Mesothelial cell of epicardium (in vitro differentiated cells): ENCODE measurements at regions not wholly inside any gene's neighbourhood (a gene's known extent, or its start where the extent isn't known, plus 50 kb on each side); places are given as distances from the start of the nearest gene placed in this dataset.
"Not testable (repeated sequence)": the region's sequence is repeated elsewhere in the genome, so short reads cannot be mapped to it uniquely, and the experiment has no call there.

ENCODE experiments used
- DNase-seq, 2 experiments: peaks; one replicate each; pipeline ENCODE4 v3.0.0; 2021; ENCODE audit warnings: low spot score in 2 of 2; ENCODE audit not compliant: unreplicated experiment in 2 of 2
- H3K27ac Mint-ChIP-seq: 2 replicates; pipeline ENCODE4 v1.8.0; 2021; ENCODE audit warnings: mixed read lengths
- H3K27me3 Mint-ChIP-seq: 2 replicates; pipeline ENCODE4 v1.8.0; 2021; ENCODE audit warnings: low read depth, mixed read lengths
- H3K36me3 Mint-ChIP-seq: 2 replicates; pipeline ENCODE4 v1.8.0; 2021; ENCODE audit warnings: mixed read lengths
- H3K4me1 Mint-ChIP-seq: 2 replicates; pipeline ENCODE4 v1.8.0; 2021; ENCODE audit warnings: mixed read lengths
- H3K4me3 Mint-ChIP-seq: 2 replicates; pipeline ENCODE4 v1.8.0; 2021; ENCODE audit warnings: mild to moderate bottlenecking, moderate library complexity, mixed read lengths
- H3K9me3 Mint-ChIP-seq: 2 replicates; pipeline ENCODE4 v1.8.0; 2021; ENCODE audit warnings: mixed read lengths
- TF ChIP-seq, protein P1 (sequence below): fragments of 200-600 bp; sonication (generic); IDR thresholded peaks from one replicate; pipeline ENCODE4 v1.5.0; 2021; ENCODE audit warnings: antibody characterized with exemption; ENCODE audit not compliant: unreplicated experiment

- DNase-seq = no peak
- H3K27me3 Mint-ChIP-seq = no peaks in the 10 kb centered on the region
- no peaks in the 10 kb centered on the region for H3K36me3 Mint-ChIP-seq
- TF ChIP-seq, protein P1, sequence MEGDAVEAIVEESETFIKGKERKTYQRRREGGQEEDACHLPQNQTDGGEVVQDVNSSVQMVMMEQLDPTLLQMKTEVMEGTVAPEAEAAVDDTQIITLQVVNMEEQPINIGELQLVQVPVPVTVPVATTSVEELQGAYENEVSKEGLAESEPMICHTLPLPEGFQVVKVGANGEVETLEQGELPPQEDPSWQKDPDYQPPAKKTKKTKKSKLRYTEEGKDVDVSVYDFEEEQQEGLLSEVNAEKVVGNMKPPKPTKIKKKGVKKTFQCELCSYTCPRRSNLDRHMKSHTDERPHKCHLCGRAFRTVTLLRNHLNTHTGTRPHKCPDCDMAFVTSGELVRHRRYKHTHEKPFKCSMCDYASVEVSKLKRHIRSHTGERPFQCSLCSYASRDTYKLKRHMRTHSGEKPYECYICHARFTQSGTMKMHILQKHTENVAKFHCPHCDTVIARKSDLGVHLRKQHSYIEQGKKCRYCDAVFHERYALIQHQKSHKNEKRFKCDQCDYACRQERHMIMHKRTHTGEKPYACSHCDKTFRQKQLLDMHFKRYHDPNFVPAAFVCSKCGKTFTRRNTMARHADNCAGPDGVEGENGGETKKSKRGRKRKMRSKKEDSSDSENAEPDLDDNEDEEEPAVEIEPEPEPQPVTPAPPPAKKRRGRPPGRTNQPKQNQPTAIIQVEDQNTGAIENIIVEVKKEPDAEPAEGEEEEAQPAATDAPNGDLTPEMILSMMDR = no peak
- H3K9me3 Mint-ChIP-seq = peaks cover 41% of the 10 kb centered on the region
- H3K4me1 Mint-ChIP-seq = no peaks in the 10 kb centered on the region
- H3K27ac Mint-ChIP-seq = no peak overlapping the region
- H3K4me3 Mint-ChIP-seq = no peak overlapping the region
Measured at GRCh38 chrX:56382278-56382677, 150.1 kb downstream of the KLF8 start.

DNA sequence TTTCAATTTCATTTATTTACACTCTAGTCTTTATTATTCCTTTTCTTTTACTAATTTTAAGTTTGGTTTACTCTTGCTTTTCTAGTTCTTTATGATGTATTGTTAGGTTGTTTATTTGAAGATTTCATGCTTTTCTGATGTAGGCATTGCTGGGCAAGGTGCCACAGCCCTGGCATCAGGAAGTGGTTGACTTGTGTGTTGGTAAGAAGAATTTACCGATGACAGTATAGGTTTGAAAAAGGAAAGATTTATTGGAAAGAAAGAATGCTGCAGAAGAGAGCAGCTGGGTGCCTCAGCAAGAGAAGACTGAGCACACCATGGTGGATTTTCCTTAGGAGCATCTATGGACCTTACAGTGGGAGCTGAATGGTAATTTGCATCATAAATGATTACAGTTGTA, 153.2 kb downstream of the KLF8 start:
- Mint-ChIP-seq H3K4me3 (no peak overlapping the region), H3K4me1 (no peaks in the 10 kb centered on the region), H3K36me3 (no peaks in the 10 kb centered on the region), H3K27ac (no peak overlapping the region), H3K27me3 (no peaks in the 10 kb centered on the region), H3K9me3 (peaks cover 59% of the 10 kb centered on the region)
- TF ChIP-seq, protein P1 = no peak
- no peak for DNase-seq

- Mint-ChIP-seq H3K27me3 (no peaks in the 10 kb centered on the region), H3K4me3 (no peak overlapping the region), H3K9me3 (peaks cover 66% of the 10 kb centered on the region), H3K27ac (no peak overlapping the region), H3K4me1 (no peaks in the 10 kb centered on the region), H3K36me3 (no peaks in the 10 kb centered on the region)
- TF ChIP-seq, protein P1 = no peak
- no peak for DNase-seq
Measured at GRCh38 chrX:56385960-56386359, 153.8 kb downstream of the KLF8 start.

DNA sequence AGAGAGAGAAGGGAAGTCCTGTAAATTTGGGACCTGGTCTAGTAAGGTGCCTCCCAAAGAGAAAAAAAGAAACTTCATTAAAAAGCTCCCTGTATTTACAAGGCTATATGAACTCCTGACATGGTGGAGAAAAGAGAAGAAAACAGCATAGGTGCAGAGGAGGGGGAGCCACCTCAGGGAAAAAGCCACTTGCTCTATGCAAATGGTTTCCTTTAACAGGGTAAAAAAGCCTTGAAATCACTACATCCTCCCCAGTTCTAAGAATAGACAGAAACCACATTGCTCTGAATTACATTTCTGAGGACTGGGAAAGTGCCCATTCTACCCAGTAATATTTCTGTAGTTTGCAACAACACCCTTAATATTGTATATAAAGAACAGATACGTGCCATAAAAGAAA, 165.5 kb downstream of the KLF8 start:
- no peaks in the 10 kb centered on the region for H3K36me3 Mint-ChIP-seq
- H3K4me1 Mint-ChIP-seq = no peaks in the 10 kb centered on the region
- H3K27ac Mint-ChIP-seq = no peak overlapping the region
- no peaks in the 10 kb centered on the region for H3K27me3 Mint-ChIP-seq
- no peak overlapping the region for H3K4me3 Mint-ChIP-seq
- TF ChIP-seq, protein P1 = no peak
- H3K9me3 Mint-ChIP-seq = peaks cover 43% of the 10 kb centered on the region
- DNase-seq = no peak

DNA sequence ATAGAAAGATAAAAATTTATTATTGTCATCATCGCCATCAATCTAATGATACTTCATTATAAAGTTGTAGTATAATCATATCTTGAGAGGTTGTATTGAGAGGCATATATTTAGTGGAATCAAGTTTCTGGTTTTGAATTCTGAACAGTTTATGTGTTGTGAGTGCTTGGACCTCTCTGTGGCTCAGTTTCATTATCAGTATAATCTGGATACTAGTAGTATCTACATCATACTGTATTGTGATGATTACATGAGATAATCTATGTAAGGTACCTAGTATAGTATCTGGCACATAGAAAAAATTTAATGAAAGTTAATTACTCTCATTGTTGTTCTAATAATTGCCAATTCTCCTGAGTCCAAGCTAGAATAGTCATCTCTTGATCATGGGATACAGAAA, 161.2 kb upstream of the UBQLN2 start:
- Mint-ChIP-seq H3K27me3 (no peaks in the 10 kb centered on the region), H3K4me3 (no peak overlapping the region), H3K36me3 (no peaks in the 10 kb centered on the region), H3K4me1 (no peaks in the 10 kb centered on the region), H3K9me3 (peaks cover 53% of the 10 kb centered on the region), H3K27ac (no peak overlapping the region)
- DNase-seq = no peak
- TF ChIP-seq, protein P1 = no peak

DNA sequence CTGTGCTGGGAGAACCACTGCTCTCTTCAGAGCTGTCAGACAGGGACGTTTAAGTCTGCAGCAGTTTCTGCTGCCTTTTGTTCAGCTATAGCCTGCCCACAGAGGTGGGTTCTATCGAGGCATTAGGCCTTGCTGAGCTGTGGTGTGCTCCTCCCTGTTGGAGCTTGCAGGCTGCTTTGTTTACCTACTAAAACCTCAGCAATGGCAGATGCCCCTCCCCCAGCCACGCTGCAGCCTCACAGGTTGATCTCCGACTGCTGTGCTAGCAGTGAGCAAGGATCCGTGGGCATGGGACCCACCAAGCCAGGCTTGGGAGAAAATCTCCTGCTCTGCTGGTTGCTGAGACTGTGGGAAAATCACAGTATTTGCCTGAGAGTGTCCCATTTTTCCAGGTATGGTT, 133.8 kb upstream of the UBQLN2 start:
- DNase-seq = no peak
- no peak overlapping the region for H3K4me3 Mint-ChIP-seq
- H3K4me1 Mint-ChIP-seq = no peaks in the 10 kb centered on the region
- no peaks in the 10 kb centered on the region for H3K27me3 Mint-ChIP-seq
- H3K36me3 Mint-ChIP-seq = peaks cover 2% of the 10 kb centered on the region
- H3K9me3 Mint-ChIP-seq = peaks cover 47% of the 10 kb centered on the region
- no peak overlapping the region for H3K27ac Mint-ChIP-seq
- TF ChIP-seq, protein P1 = no peak

DNA sequence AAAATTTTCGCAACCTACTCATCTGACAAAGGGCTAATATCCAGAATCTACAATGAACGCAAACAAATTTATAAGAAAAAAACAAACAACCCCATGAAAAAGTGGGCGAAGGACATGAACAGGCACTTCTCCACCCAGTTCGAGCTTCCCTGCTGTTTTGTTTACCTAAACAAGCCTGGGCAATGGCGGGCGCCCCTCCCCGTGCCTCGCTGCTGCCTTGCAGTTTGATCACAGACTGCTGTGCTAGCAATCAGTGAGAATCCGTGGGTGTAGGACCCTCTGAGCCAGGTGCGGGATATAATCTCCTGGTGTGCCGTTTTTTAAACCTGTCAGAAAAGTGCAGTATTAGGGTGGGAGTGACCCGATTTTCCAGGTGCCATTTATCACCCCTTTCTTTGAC, 111.4 kb upstream of the UBQLN2 start:
- H3K4me1 Mint-ChIP-seq, H3K27me3 Mint-ChIP-seq, H3K4me3 Mint-ChIP-seq, H3K36me3 Mint-ChIP-seq, DNase-seq, H3K27ac Mint-ChIP-seq: not testable (repeated sequence)
- peaks cover 33% of the 10 kb centered on the region for H3K9me3 Mint-ChIP-seq
